ENCODE measurements at regions not wholly inside any gene's neighbourhood (a gene's known extent, or its start where the extent isn't known, plus 50 kb on each side); places are given as distances from the start of the nearest gene placed in this dataset.

- TF ChIP-seq POLR2AphosphoS5 (IDR thresholded peaks at IDR 0.05): no peak
- TF ChIP-seq, protein P1, sequence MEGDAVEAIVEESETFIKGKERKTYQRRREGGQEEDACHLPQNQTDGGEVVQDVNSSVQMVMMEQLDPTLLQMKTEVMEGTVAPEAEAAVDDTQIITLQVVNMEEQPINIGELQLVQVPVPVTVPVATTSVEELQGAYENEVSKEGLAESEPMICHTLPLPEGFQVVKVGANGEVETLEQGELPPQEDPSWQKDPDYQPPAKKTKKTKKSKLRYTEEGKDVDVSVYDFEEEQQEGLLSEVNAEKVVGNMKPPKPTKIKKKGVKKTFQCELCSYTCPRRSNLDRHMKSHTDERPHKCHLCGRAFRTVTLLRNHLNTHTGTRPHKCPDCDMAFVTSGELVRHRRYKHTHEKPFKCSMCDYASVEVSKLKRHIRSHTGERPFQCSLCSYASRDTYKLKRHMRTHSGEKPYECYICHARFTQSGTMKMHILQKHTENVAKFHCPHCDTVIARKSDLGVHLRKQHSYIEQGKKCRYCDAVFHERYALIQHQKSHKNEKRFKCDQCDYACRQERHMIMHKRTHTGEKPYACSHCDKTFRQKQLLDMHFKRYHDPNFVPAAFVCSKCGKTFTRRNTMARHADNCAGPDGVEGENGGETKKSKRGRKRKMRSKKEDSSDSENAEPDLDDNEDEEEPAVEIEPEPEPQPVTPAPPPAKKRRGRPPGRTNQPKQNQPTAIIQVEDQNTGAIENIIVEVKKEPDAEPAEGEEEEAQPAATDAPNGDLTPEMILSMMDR (IDR thresholded peaks at IDR 0.05): no peak
These were observed 266.5 kb upstream of the GYPC start for GRCh38 chr2:126389446-126389845.
